Suprapubic skin (tissue), 4 donors: ENCODE measurements at regions not wholly inside any gene's neighbourhood (a gene's known extent, or its start where the extent isn't known, plus 50 kb on each side); places are given as distances from the start of the nearest gene placed in this dataset.
"Not testable (repeated sequence)": the region's sequence is repeated elsewhere in the genome, so short reads cannot be mapped to it uniquely, and the experiment has no call there.

Experiments
- DNase-seq, 2 donors: peaks; one replicate each; pipeline ENCODE4 v3.0.0-alpha.2; 2019; ENCODE audit warnings: low spot score in 2 of 2
- H3K27ac ChIP-seq: fragments of 200-600 bp; sonication (generic); one replicate; pipeline ENCODE4 v1.5.1; 2019
- H3K27me3 ChIP-seq: fragments of 200-600 bp; sonication (generic); one replicate; pipeline ENCODE4 v1.5.1; 2019
- H3K36me3 ChIP-seq: fragments of 200-600 bp; sonication (generic); one replicate; pipeline ENCODE4 v1.5.1; 2019
- H3K4me1 ChIP-seq: fragments of 200-600 bp; sonication (generic); one replicate; pipeline ENCODE4 v1.5.1; 2019
- H3K4me3 ChIP-seq: fragments of 200-600 bp; sonication (generic); one replicate; pipeline ENCODE4 v1.5.1; 2019; ENCODE audit warnings: mild to moderate bottlenecking
- H3K9me3 ChIP-seq: fragments of 200-600 bp; sonication (generic); one replicate; pipeline ENCODE4 v1.5.1; 2019
- EP300 ChIP-seq: sonication (generic); formaldehyde crosslinking; IDR thresholded peaks from one replicate; pipeline ENCODE4 v1.6.1; 2017; ENCODE audit warnings: antibody characterized with exemption
- POLR2A ChIP-seq, 2 donors: fragments of 450-650 bp; IDR thresholded peaks; one replicate each; pipeline ENCODE4 v1.6.1; 2017; ENCODE audit warnings: antibody characterized with exemption in 2 of 2, mild to moderate bottlenecking in 2 of 2, moderate library complexity in 2 of 2
- POLR2AphosphoS5 ChIP-seq, 3 donors: sonication (generic); formaldehyde crosslinking; IDR thresholded peaks; one replicate each; pipeline ENCODE4 v1.6.1; 2017; ENCODE audit warnings: antibody characterized with exemption in 3 of 3
- WGBS: methylation state at CpG from one replicate; pipeline ENCODE4 v1.1.5; 2018; 5-methylcytosine and 5-hydroxymethylcytosine counted together
- TF ChIP-seq, protein P1 (sequence below), 2 donors: fragments of 200-600 bp in 1 of 2; fragments of 450-650 bp in 1 of 2; sonication (generic) in 1 of 2; IDR thresholded peaks; one replicate each; pipeline ENCODE4 v1.5.1; 2016 to 2019; ENCODE audit warnings: antibody characterized with exemption in 2 of 2, mild to moderate bottlenecking in 1 of 2, moderate library complexity in 1 of 2

DNA sequence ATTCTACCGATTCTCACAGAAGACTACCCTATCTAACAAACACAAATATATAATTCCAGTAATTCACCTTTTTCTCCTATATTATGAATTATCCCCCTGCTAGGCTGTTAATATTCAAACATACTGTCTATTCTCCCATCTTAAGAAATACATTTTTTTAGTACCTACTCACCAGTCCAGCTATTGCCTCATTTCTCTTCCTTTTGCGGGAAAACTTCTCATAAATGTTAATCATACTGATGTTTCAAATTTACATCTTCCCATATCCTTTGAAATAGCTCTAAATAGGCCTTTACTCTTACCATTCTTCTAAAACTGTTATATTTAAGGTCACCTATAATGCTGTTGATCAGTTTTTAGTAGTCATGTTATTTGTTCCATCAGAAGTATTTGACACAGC lies 759.1 kb upstream of the SLIT2 start:
- no peaks in the 10 kb centered on the region for H3K9me3 ChIP-seq
- no peak overlapping the region for H3K27ac ChIP-seq
- no peak for DNase-seq
- TF ChIP-seq EP300: no peak
- TF ChIP-seq POLR2AphosphoS5 (IDR thresholded peaks at IDR 0.05): no peak
- TF ChIP-seq, protein P1, sequence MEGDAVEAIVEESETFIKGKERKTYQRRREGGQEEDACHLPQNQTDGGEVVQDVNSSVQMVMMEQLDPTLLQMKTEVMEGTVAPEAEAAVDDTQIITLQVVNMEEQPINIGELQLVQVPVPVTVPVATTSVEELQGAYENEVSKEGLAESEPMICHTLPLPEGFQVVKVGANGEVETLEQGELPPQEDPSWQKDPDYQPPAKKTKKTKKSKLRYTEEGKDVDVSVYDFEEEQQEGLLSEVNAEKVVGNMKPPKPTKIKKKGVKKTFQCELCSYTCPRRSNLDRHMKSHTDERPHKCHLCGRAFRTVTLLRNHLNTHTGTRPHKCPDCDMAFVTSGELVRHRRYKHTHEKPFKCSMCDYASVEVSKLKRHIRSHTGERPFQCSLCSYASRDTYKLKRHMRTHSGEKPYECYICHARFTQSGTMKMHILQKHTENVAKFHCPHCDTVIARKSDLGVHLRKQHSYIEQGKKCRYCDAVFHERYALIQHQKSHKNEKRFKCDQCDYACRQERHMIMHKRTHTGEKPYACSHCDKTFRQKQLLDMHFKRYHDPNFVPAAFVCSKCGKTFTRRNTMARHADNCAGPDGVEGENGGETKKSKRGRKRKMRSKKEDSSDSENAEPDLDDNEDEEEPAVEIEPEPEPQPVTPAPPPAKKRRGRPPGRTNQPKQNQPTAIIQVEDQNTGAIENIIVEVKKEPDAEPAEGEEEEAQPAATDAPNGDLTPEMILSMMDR (IDR thresholded peaks at IDR 0.05): no peak
- no peak for TF ChIP-seq POLR2A (IDR thresholded peaks at IDR 0.05)
- WGBS: 97% methylated on average over 2 of the region's 2 CpGs
- no peaks in the 10 kb centered on the region for H3K4me1 ChIP-seq
- no peaks in the 10 kb centered on the region for H3K36me3 ChIP-seq
- no peak overlapping the region for H3K4me3 ChIP-seq
- no peaks in the 10 kb centered on the region for H3K27me3 ChIP-seq

DNA sequence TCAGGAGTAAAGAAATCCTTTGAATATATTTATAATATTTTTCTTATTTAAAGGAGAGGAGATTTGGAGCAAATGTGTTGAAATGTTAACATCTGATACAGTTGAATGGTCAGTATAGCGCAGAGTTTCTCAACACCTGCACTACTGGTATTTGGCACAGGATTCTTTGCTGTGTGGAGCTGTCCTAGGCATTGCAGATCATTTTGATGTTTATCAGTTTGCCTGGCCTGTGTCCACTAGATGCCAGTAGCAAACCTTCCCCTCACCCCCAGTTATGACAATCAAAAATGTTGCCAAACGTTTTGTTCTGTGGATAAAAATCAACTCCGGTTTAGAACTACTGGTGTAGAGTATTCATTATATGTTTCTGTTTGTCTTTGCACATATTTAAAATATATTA lies 765.3 kb upstream of the SLIT2 start:
- WGBS: 35% methylated on average over 3 of the region's 3 CpGs
- H3K36me3 ChIP-seq: no peaks in the 10 kb centered on the region
- H3K4me1 ChIP-seq: no peaks in the 10 kb centered on the region
- H3K9me3 ChIP-seq: no peaks in the 10 kb centered on the region
- no peak overlapping the region for H3K27ac ChIP-seq
- TF ChIP-seq POLR2AphosphoS5 (IDR thresholded peaks at IDR 0.05) (no peak), EP300 (no peak), POLR2A (IDR thresholded peaks at IDR 0.05) (no peak)
- TF ChIP-seq, protein P1 (IDR thresholded peaks at IDR 0.05): no peak
- no peak for DNase-seq
- no peaks in the 10 kb centered on the region for H3K27me3 ChIP-seq
- no peak overlapping the region for H3K4me3 ChIP-seq

DNA sequence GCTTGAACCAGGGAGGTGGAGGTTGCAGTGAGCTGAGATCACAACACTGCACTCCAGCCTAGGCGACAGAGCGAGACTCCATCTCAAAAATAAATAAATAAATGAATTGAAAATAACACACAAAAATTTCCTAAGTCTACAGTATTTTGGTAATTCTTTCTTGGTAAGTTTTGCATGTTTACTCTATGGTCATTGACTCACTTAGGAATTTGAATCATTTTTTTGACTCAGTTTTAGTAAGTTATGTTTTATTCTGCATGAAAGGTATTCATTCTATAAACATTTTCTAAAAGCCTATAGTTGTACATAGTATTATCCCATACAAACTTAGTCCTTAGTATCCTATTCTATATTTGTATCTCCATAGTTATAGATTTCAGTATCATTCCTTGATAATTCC lies 772.9 kb upstream of the SLIT2 start:
- no peak overlapping the region for H3K27ac ChIP-seq
- H3K36me3 ChIP-seq: no peaks in the 10 kb centered on the region
- H3K4me3 ChIP-seq: no peak overlapping the region
- no peak for DNase-seq
- TF ChIP-seq EP300 (no peak), POLR2AphosphoS5 (IDR thresholded peaks at IDR 0.05) (no peak), POLR2A (IDR thresholded peaks at IDR 0.05) (no peak)
- TF ChIP-seq, protein P1 (IDR thresholded peaks at IDR 0.05): no peak
- no peaks in the 10 kb centered on the region for H3K4me1 ChIP-seq
- H3K27me3 ChIP-seq: no peaks in the 10 kb centered on the region
- WGBS: 91% methylated on average over 2 of the region's 2 CpGs
- no peaks in the 10 kb centered on the region for H3K9me3 ChIP-seq

DNA sequence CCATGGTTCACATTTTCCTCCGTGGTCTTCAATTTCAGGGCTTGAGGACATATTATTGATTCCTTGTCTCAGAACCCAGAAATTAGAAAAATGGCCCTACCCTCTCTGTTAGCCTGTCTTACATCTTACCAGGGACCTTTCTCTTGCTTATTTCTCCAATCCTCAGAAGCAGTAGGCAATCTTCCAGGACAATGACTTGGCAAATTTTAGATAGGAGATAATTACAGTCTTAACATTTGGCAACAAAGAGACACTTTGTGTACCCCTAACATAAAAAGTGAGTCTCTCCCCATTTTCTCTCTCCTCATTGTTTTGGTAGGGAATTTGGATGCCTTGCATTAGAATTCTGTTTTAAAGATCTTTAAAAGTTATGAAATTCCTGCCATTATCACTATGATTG lies 778.1 kb upstream of the SLIT2 start:
- WGBS: 75% methylated on average over 1 of the region's 1 CpG
- Histone ChIP-seq H3K9me3 (no peaks in the 10 kb centered on the region), H3K36me3 (no peaks in the 10 kb centered on the region), H3K4me3 (no peak overlapping the region), H3K27me3 (no peaks in the 10 kb centered on the region), H3K27ac (no peak overlapping the region), H3K4me1 (no peaks in the 10 kb centered on the region)
- DNase-seq: no peak
- TF ChIP-seq POLR2AphosphoS5 (IDR thresholded peaks at IDR 0.05) (no peak), POLR2A (IDR thresholded peaks at IDR 0.05) (no peak), EP300 (no peak)
- TF ChIP-seq, protein P1 (IDR thresholded peaks at IDR 0.05): no peak

DNA sequence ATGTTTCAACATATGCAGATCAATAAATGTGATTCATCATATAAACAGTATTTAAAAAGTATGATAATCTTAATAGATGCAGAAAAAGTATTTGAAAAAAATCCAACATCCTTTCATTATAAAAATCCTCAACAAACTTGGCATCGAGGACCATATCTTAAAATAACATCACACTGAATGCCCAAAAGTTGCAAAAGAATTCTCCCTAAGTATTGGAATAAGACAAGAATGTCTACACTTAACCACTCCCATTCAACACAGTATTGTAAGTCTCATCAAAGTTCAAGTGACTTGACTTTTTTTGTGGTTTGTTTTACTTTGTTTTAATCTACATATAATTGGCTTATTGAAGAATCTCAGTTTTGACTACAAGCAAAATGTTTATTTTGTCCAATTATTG lies 779.0 kb upstream of the SLIT2 start:
- no peaks in the 10 kb centered on the region for H3K27me3 ChIP-seq
- 18% methylated on average over 1 of the region's 1 CpG for WGBS
- H3K4me3 ChIP-seq: no peak overlapping the region
- no peak for DNase-seq
- H3K4me1 ChIP-seq: no peaks in the 10 kb centered on the region
- no peaks in the 10 kb centered on the region for H3K9me3 ChIP-seq
- no peak overlapping the region for H3K27ac ChIP-seq
- TF ChIP-seq EP300 (no peak), POLR2A (IDR thresholded peaks at IDR 0.05) (no peak), POLR2AphosphoS5 (IDR thresholded peaks at IDR 0.05) (no peak)
- TF ChIP-seq, protein P1 (IDR thresholded peaks at IDR 0.05): no peak
- no peaks in the 10 kb centered on the region for H3K36me3 ChIP-seq

DNA sequence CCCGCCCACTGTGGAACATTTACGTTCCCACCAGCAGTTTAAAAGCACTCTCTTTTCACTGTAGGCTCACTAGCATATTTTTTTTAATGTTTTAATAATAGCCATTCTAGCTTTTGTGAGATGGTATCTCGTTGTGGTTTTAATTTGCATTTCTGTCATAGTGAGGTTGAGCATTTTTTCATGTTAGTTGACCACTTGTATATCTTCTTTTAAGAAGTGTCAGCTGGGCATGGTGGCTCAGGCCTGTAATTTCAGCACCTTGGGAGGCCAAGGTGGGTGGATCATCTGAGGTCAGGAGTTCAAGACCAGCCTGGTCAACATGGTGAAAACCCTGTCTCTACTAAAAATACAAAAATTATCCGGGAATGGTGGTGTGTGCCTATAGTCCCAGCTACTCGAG lies 781.7 kb upstream of the SLIT2 start:
- H3K4me1 ChIP-seq, H3K27ac ChIP-seq, H3K27me3 ChIP-seq, H3K4me3 ChIP-seq, H3K9me3 ChIP-seq, H3K36me3 ChIP-seq, DNase-seq: not testable (repeated sequence)
- 92% methylated on average over 5 of the region's 5 CpGs for WGBS
